ENCODE measurements at regions not wholly inside any gene's neighbourhood (a gene's known extent, or its start where the extent isn't known, plus 50 kb on each side); places are given as distances from the start of the nearest gene placed in this dataset.
A peak's percentile ranks its signal among the peaks of the same experiment; 100 is the strongest.

- WGBS, 2 donors: 73 to 85% methylated on average over 12 of the region's 12 CpGs
- H3K27ac ChIP-seq: peak overlapping the region in 2 of 3 donors; percentile 17 to 58
- no peak for DNase-seq
These were observed 404.4 kb downstream of the FLRT2 start for GRCh38 chr14:85934123-85934885.

DNA sequence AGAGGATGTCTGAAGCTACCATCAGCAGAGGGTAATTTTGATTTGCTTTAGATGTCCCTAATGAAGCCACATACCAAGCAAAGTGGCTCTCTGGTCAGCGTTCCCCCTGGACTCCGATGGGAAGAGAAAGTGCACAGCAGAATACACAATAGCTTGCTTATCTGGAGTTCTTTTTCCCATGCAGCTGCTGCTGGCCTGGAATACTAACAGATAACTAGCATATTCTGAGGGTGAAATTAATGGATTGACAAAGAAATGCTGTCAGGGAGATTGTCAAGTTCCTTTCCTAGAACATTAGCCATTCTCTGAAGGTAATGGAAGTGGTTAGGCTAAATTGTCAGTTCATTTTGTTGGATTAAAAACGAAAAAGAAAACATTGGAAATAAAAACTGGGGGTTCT is 391.3 kb downstream of the FLRT2 start:
- Histone ChIP-seq H3K4me3 (replicated peaks in 1 of 3) (no peak overlapping the region), H3K36me3 (no peaks in the 10 kb centered on the region), H3K27ac (no peak overlapping the region), H3K4me1 (no peaks in the 10 kb centered on the region), H3K27me3 (no peaks in the 10 kb centered on the region), H3K9me3 (no peaks in the 10 kb centered on the region)
- 66 to 77% methylated on average over 3 of the region's 3 CpGs for WGBS, 2 donors
- DNase-seq: no peak
- TF ChIP-seq, protein P1, sequence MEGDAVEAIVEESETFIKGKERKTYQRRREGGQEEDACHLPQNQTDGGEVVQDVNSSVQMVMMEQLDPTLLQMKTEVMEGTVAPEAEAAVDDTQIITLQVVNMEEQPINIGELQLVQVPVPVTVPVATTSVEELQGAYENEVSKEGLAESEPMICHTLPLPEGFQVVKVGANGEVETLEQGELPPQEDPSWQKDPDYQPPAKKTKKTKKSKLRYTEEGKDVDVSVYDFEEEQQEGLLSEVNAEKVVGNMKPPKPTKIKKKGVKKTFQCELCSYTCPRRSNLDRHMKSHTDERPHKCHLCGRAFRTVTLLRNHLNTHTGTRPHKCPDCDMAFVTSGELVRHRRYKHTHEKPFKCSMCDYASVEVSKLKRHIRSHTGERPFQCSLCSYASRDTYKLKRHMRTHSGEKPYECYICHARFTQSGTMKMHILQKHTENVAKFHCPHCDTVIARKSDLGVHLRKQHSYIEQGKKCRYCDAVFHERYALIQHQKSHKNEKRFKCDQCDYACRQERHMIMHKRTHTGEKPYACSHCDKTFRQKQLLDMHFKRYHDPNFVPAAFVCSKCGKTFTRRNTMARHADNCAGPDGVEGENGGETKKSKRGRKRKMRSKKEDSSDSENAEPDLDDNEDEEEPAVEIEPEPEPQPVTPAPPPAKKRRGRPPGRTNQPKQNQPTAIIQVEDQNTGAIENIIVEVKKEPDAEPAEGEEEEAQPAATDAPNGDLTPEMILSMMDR (IDR thresholded peaks at IDR 0.05): no peak
- no peak for TF ChIP-seq POLR2A (IDR thresholded peaks at IDR 0.05)
- intact Hi-C loops (cut with DNase I): no loop called here

More at GRCh38 chr14:85934123-85934885, 404.4 kb downstream of the FLRT2 start:
- no peaks in the 10 kb centered on the region for H3K27me3 ChIP-seq
- intact Hi-C loops (cut with DNase I): no loop called here
- no peak overlapping the region for H3K4me3 ChIP-seq (replicated peaks in 1 of 3)
- no peaks in the 10 kb centered on the region for H3K36me3 ChIP-seq
- H3K9me3 ChIP-seq: no peaks in the 10 kb centered on the region
- H3K4me1 ChIP-seq: no peaks in the 10 kb centered on the region
- no peak for TF ChIP-seq POLR2A (IDR thresholded peaks at IDR 0.05)
- TF ChIP-seq, protein P1 (IDR thresholded peaks at IDR 0.05): no peak

- no peaks in the 10 kb centered on the region for H3K36me3 ChIP-seq
- no peak overlapping the region for H3K4me3 ChIP-seq (replicated peaks in 1 of 3)
- no peaks in the 10 kb centered on the region for H3K9me3 ChIP-seq
- H3K27ac ChIP-seq: no peak overlapping the region
- WGBS, 2 donors: 88 to 91% methylated on average over 4 of the region's 4 CpGs
- no peak for DNase-seq
- no peaks in the 10 kb centered on the region for H3K4me1 ChIP-seq
- H3K27me3 ChIP-seq: no peaks in the 10 kb centered on the region
- intact Hi-C loops (cut with DNase I): no loop called here
- TF ChIP-seq, protein P1 (IDR thresholded peaks at IDR 0.05): no peak
These were observed 387.8 kb downstream of the FLRT2 start for GRCh38 chr14:85917716-85918115.

GRCh38 chr14:85915711-85916110 is 385.8 kb downstream of the FLRT2 start:
- Histone ChIP-seq H3K27ac (no peak overlapping the region), H3K9me3 (no peaks in the 10 kb centered on the region), H3K4me3 (replicated peaks in 1 of 3) (no peak overlapping the region), H3K27me3 (no peaks in the 10 kb centered on the region), H3K4me1 (no peaks in the 10 kb centered on the region), H3K36me3 (no peaks in the 10 kb centered on the region)
- no peak for DNase-seq
- intact Hi-C loops (cut with DNase I): no loop called here
- WGBS, 2 donors: 88 to 89% methylated on average over 2 of the region's 2 CpGs
- TF ChIP-seq, protein P1 (IDR thresholded peaks at IDR 0.05): no peak
- TF ChIP-seq POLR2A (IDR thresholded peaks at IDR 0.05): no peak

DNA sequence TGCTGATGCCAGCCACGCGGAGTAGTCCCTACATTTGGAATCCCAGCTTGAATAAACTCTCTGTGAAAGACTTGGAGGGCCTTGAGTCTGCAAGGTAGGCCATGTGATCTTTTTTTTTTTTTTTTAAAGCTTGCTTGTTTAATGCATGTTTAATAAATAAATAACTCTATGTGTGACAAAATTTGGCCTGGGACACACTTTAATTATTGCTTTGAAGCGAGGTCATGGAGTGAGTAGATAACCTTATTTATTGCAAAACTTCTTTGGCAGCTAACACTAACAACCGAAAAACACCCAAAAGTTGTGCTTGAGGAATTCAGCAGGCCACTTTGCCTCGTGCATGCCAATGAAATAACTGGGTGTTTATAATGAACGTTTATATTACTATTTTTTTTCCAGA is 382.2 kb downstream of the FLRT2 start:
- Histone ChIP-seq H3K9me3 (no peaks in the 10 kb centered on the region), H3K36me3 (no peaks in the 10 kb centered on the region), H3K4me3 (replicated peaks in 1 of 3) (no peak overlapping the region), H3K27ac (no peak overlapping the region), H3K27me3 (no peaks in the 10 kb centered on the region), H3K4me1 (no peaks in the 10 kb centered on the region)
- intact Hi-C loops (cut with DNase I): no loop called here
- no peak for DNase-seq
- TF ChIP-seq POLR2A (IDR thresholded peaks at IDR 0.05): no peak
- TF ChIP-seq, protein P1 (IDR thresholded peaks at IDR 0.05): no peak
- WGBS, 2 donors: 81 to 89% methylated on average over 6 of the region's 6 CpGs

Measured in thyroid gland (tissue), 4 donors.